Liver (tissue), 8 donors: ENCODE measurements at regions not wholly inside any gene's neighbourhood (a gene's known extent, or its start where the extent isn't known, plus 50 kb on each side); places are given as distances from the start of the nearest gene placed in this dataset.

Experiments
- DNase-seq: peaks from one replicate; pipeline ENCODE4 v3.0.0-alpha.2; 2017; ENCODE audit warnings: low spot score
- H3K27ac ChIP-seq, 2 donors: one replicate each; pipeline ENCODE4 v1.7.0; 2013; ENCODE audit warnings: inconsistent platforms in 2 of 2, low read length in 2 of 2, control low read depth in 1 of 2, low read depth in 1 of 2, mild to moderate bottlenecking in 1 of 2
- H3K27me3 ChIP-seq, 4 donors: one replicate each; pipeline versions ENCODE4 v1.6.1 to v1.7.0; 2013; ENCODE audit warnings: low read length in 3 of 4, inconsistent platforms in 1 of 4, mild to moderate bottlenecking in 1 of 4, moderate library complexity in 1 of 4; ENCODE audit not compliant: control insufficient read depth in 4 of 4, insufficient read depth in 4 of 4
- H3K36me3 ChIP-seq, 4 donors: one replicate each; pipeline versions ENCODE4 v1.6.1 to v1.7.0; 2013; ENCODE audit warnings: low read length in 3 of 4, mild to moderate bottlenecking in 3 of 4, low read depth in 1 of 4, moderate library complexity in 1 of 4; ENCODE audit not compliant: control insufficient read depth in 4 of 4, insufficient read depth in 3 of 4
- H3K4me1 ChIP-seq, 4 donors: one replicate each; pipeline versions ENCODE4 v1.6.1 to v1.7.0; 2013; ENCODE audit warnings: low read length in 3 of 4, mild to moderate bottlenecking in 3 of 4, moderate library complexity in 1 of 4; ENCODE audit not compliant: control insufficient read depth in 4 of 4, insufficient read depth in 4 of 4
- H3K4me3 ChIP-seq, 3 donors: one replicate each; pipeline versions ENCODE4 v1.6.1 to v1.7.0; 2013; ENCODE audit warnings: low read length in 3 of 3, control low read depth in 1 of 3, low read depth in 1 of 3, mild to moderate bottlenecking in 1 of 3
- H3K9ac ChIP-seq, 2 donors: one replicate each; pipeline ENCODE4 v1.7.0; 2013; ENCODE audit warnings: low read length in 2 of 2, mild to moderate bottlenecking in 2 of 2, moderate library complexity in 2 of 2, control low read depth in 1 of 2, low read depth in 1 of 2
- H3K9me3 ChIP-seq, 4 donors: one replicate each; pipeline versions ENCODE4 v1.6.1 to v1.7.0; 2013; ENCODE audit warnings: low read length in 3 of 4; ENCODE audit not compliant: control insufficient read depth in 4 of 4
- ATF3 ChIP-seq: IDR thresholded peaks from 2 replicates; pipeline ENCODE4 v1.6.1; 2016; ENCODE audit warnings: antibody characterized with exemption
- CTCF ChIP-seq: fragments of 150-350 bp; IDR thresholded peaks from 2 replicates; pipeline ENCODE4 v1.5.1; 2017; ENCODE audit warnings: improper control_type of control experiment, low read depth, low read length; ENCODE audit not compliant: missing input control
- EGR1 ChIP-seq, 2 donors: IDR thresholded peaks; 2 replicates each; pipeline ENCODE4 v1.6.1; 2016 to 2018; ENCODE audit warnings: antibody characterized with exemption in 2 of 2, low read depth in 2 of 2
- FOXA1 ChIP-seq: IDR thresholded peaks from 2 replicates; pipeline ENCODE4 v1.6.1; 2016; ENCODE audit warnings: antibody characterized with exemption
- FOXA2 ChIP-seq: IDR thresholded peaks from 2 replicates; pipeline ENCODE4 v1.6.1; 2016; ENCODE audit warnings: antibody characterized with exemption
- GABPA ChIP-seq, 2 donors: IDR thresholded peaks in 1 of 2; conservative IDR thresholded peaks in 1 of 2; 2 replicates each; pipeline ENCODE4 v1.6.1; 2016; ENCODE audit warnings: antibody characterized with exemption in 2 of 2, mild to moderate bottlenecking in 1 of 2, moderate library complexity in 1 of 2
- HNF4A ChIP-seq, 2 donors: conservative IDR thresholded peaks; 2 replicates each; pipeline ENCODE4 v1.6.1; 2016; ENCODE audit warnings: antibody characterized with exemption in 2 of 2, mild to moderate bottlenecking in 2 of 2
- HNF4G ChIP-seq: IDR thresholded peaks from 2 replicates; pipeline ENCODE4 v1.6.1; 2016; ENCODE audit warnings: antibody characterized with exemption
- JUND ChIP-seq, 2 donors: IDR thresholded peaks; 2 replicates each; pipeline ENCODE4 v1.6.1; 2016; ENCODE audit warnings: antibody characterized with exemption in 2 of 2
- MAX ChIP-seq: IDR thresholded peaks from 2 replicates; pipeline ENCODE4 v1.6.1; 2016; ENCODE audit warnings: antibody characterized with exemption
- NR2F2 ChIP-seq: IDR thresholded peaks from 2 replicates; pipeline ENCODE4 v1.6.1; 2016; ENCODE audit warnings: antibody characterized with exemption
- RAD21 ChIP-seq, 2 donors: IDR thresholded peaks; 2 replicates each; pipeline ENCODE4 v1.6.1; 2016; ENCODE audit warnings: antibody characterized with exemption in 2 of 2, mild to moderate bottlenecking in 2 of 2
- RXRA ChIP-seq, 2 donors: IDR thresholded peaks; 2 replicates each; pipeline ENCODE4 v1.6.1; 2017 to 2018; ENCODE audit warnings: antibody characterized with exemption in 2 of 2, mild to moderate bottlenecking in 1 of 2
- SP1 ChIP-seq: IDR thresholded peaks from 2 replicates; pipeline ENCODE4 v1.6.1; 2018; ENCODE audit warnings: antibody characterized with exemption, mild to moderate bottlenecking
- TAF1 ChIP-seq: conservative IDR thresholded peaks from 2 replicates; pipeline ENCODE4 v1.6.1; 2016; ENCODE audit warnings: antibody characterized with exemption, mild to moderate bottlenecking
- YY1 ChIP-seq: IDR thresholded peaks from 2 replicates; pipeline ENCODE4 v1.6.1; 2016; ENCODE audit warnings: antibody characterized with exemption, mild to moderate bottlenecking
- WGBS: extraction: QIAGEN DNeasy Blood & Tissue Kit; methylation state at CpG from one replicate; pipeline ENCODE4 v1.1.7; 2013; 5-methylcytosine and 5-hydroxymethylcytosine counted together
- TF ChIP-seq, protein P1 (sequence below): IDR thresholded peaks from 2 replicates; pipeline ENCODE4 v1.6.1; 2016; ENCODE audit warnings: antibody characterized with exemption, mild to moderate bottlenecking
- TF ChIP-seq, protein P2 (sequence below): IDR thresholded peaks from 2 replicates; pipeline ENCODE4 v1.6.1; 2016; ENCODE audit warnings: antibody characterized with exemption
- donor health status: healthy.
- donor health status: healthy.
- donor health status: healthy.
- donor health status: healthy.
- donor health status: healthy.

GRCh38 chr10:52871191-52871843 is 98.7 kb upstream of the MBL2 start:
- no peak for TF ChIP-seq HNF4A (conservative IDR thresholded peaks at IDR 0.05)
- no peak for TF ChIP-seq JUND (IDR thresholded peaks at IDR 0.05)
- no peak for TF ChIP-seq YY1
- TF ChIP-seq EGR1 (IDR thresholded peaks at IDR 0.05; ENCODE audit: low read depth in 2 of 2), result no peak
- TF ChIP-seq RAD21 (IDR thresholded peaks at IDR 0.05), result no peak
- TF ChIP-seq FOXA2, result no peak
- no peak for TF ChIP-seq CTCF
- TF ChIP-seq GABPA (IDR thresholded peaks at IDR 0.05 in 1 of 2, conservative IDR thresholded peaks at IDR 0.05 in 1 of 2), result no peak
- TF ChIP-seq ATF3, result no peak
- TF ChIP-seq MAX, result no peak
- no peak for TF ChIP-seq NR2F2
- TF ChIP-seq SP1, result no peak
- TF ChIP-seq RXRA (IDR thresholded peaks at IDR 0.05), result no peak
- TF ChIP-seq, protein P1, sequence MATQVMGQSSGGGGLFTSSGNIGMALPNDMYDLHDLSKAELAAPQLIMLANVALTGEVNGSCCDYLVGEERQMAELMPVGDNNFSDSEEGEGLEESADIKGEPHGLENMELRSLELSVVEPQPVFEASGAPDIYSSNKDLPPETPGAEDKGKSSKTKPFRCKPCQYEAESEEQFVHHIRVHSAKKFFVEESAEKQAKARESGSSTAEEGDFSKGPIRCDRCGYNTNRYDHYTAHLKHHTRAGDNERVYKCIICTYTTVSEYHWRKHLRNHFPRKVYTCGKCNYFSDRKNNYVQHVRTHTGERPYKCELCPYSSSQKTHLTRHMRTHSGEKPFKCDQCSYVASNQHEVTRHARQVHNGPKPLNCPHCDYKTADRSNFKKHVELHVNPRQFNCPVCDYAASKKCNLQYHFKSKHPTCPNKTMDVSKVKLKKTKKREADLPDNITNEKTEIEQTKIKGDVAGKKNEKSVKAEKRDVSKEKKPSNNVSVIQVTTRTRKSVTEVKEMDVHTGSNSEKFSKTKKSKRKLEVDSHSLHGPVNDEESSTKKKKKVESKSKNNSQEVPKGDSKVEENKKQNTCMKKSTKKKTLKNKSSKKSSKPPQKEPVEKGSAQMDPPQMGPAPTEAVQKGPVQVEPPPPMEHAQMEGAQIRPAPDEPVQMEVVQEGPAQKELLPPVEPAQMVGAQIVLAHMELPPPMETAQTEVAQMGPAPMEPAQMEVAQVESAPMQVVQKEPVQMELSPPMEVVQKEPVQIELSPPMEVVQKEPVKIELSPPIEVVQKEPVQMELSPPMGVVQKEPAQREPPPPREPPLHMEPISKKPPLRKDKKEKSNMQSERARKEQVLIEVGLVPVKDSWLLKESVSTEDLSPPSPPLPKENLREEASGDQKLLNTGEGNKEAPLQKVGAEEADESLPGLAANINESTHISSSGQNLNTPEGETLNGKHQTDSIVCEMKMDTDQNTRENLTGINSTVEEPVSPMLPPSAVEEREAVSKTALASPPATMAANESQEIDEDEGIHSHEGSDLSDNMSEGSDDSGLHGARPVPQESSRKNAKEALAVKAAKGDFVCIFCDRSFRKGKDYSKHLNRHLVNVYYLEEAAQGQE, result no peak
- TF ChIP-seq HNF4G, result no peak
- no peak for TF ChIP-seq TAF1
- TF ChIP-seq, protein P2, sequence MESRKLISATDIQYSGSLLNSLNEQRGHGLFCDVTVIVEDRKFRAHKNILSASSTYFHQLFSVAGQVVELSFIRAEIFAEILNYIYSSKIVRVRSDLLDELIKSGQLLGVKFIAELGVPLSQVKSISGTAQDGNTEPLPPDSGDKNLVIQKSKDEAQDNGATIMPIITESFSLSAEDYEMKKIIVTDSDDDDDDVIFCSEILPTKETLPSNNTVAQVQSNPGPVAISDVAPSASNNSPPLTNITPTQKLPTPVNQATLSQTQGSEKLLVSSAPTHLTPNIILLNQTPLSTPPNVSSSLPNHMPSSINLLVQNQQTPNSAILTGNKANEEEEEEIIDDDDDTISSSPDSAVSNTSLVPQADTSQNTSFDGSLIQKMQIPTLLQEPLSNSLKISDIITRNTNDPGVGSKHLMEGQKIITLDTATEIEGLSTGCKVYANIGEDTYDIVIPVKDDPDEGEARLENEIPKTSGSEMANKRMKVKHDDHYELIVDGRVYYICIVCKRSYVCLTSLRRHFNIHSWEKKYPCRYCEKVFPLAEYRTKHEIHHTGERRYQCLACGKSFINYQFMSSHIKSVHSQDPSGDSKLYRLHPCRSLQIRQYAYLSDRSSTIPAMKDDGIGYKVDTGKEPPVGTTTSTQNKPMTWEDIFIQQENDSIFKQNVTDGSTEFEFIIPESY, result no peak
- TF ChIP-seq FOXA1, result no peak
- Histone ChIP-seq H3K27me3 (no peaks in the 10 kb centered on the region), H3K36me3 (no peaks in the 10 kb centered on the region), H3K9ac (no peak overlapping the region), H3K9me3 (peaks cover 0 to 7% (median 0%) of the 10 kb centered on the region in 4 donors), H3K4me3 (no peak overlapping the region), H3K4me1 (no peaks in the 10 kb centered on the region), H3K27ac (no peak overlapping the region)
- WGBS, result 78% methylated on average over 24 of the region's 24 CpGs
- DNase-seq, result no peak
